ENCODE measurements at regions not wholly inside any gene's neighbourhood (a gene's known extent, or its start where the extent isn't known, plus 50 kb on each side); places are given as distances from the start of the nearest gene placed in this dataset.

- DNase-seq (ENCODE audit: unreplicated experiment) = no peak
- H3K9me3 Mint-ChIP-seq (ENCODE audit: unreplicated experiment) = peaks cover 12% of the 10 kb centered on the region
- POLR2A ChIA-PET = no interaction called here
- intact Hi-C loops (cut with micrococcal nuclease) = no loop called here
- no peaks in the 10 kb centered on the region for H3K4me1 Mint-ChIP-seq (ENCODE audit: insufficient read depth, unreplicated experiment)
- H3K27ac Mint-ChIP-seq (ENCODE audit: low read depth, unreplicated experiment) = no peak overlapping the region
- H3K4me3 Mint-ChIP-seq (ENCODE audit: unreplicated experiment) = no peak overlapping the region
- H3K27me3 Mint-ChIP-seq (ENCODE audit: insufficient read depth, unreplicated experiment) = no peaks in the 10 kb centered on the region
- TF ChIP-seq CTCF (IDR thresholded peaks at IDR 0.05; ENCODE audit: unreplicated experiment) = no peak
- no peaks in the 10 kb centered on the region for H3K36me3 Mint-ChIP-seq (ENCODE audit: insufficient read depth, unreplicated experiment)
- CTCF ChIA-PET = no interaction called here
- no TSS peak for BruUV-seq (replicated peaks)
These were observed 187.1 kb downstream of the ID4 start for GRCh38 chr6:20024316-20024673.

DNA sequence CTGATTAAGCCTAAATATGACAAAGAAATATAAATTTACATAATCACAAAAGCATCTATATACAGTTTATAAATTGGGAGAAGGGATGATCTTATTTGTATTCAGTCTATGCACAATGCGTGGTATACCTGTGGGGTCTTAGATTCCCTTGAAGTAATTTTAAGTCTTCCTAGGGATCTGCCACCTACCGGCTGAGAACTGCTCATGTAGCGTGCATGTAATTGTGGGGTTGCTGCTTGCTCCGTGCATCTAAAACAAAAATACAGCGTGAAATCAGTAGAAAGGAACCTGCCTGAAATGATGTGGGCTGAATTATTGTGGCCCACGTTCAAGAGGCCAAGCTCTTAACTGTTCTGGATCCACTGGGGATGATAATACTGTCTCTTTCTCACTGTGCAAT is 187.3 kb downstream of the MBOAT1 start:
- intact Hi-C loops (cut with micrococcal nuclease) = no loop called here
- H3K27me3 Mint-ChIP-seq (ENCODE audit: insufficient read depth, unreplicated experiment) = no peaks in the 10 kb centered on the region

DNA sequence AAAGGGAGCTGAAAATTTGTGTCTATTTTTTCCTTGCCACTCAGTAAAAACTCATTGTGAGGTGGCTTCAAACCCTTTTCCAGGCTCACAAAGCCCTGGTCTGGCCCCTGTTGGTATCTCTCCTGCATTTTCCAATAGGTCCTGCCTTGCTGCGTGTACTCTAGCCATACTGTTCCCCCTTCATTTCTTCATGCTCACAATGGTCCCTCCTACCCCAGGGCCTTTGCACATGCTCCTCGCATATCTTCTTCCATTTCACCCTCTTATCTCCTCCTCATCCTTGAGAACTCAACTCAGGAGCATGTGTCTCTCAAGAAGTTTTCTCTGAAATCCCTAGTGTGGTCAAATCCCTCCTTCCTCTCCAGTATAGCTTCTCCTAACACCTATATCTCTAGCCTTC is 186.6 kb downstream of the MBOAT1 start:
- BruUV-seq (replicated peaks) = no TSS peak
- no peak overlapping the region for H3K27ac Mint-ChIP-seq (ENCODE audit: low read depth, unreplicated experiment)

More for the DNA sequence above, 187.3 kb downstream of the MBOAT1 start:
- no peak for TF ChIP-seq CTCF (IDR thresholded peaks at IDR 0.05; ENCODE audit: unreplicated experiment)
- ChIA-PET CTCF (interaction anchor here (1.2 kb wide), 1 partner anchor 37 kb away, joined by 3 read pairs; no protein-coding TSS in a partner anchor), POLR2A (no interaction called here)
- H3K4me1 Mint-ChIP-seq (ENCODE audit: insufficient read depth, unreplicated experiment) = no peaks in the 10 kb centered on the region
- no TSS peak for BruUV-seq (replicated peaks)
- no peak overlapping the region for H3K27ac Mint-ChIP-seq (ENCODE audit: low read depth, unreplicated experiment)
- H3K4me3 Mint-ChIP-seq (ENCODE audit: unreplicated experiment) = no peak overlapping the region
- H3K36me3 Mint-ChIP-seq (ENCODE audit: insufficient read depth, unreplicated experiment) = no peaks in the 10 kb centered on the region
- no peak for DNase-seq (ENCODE audit: unreplicated experiment)
- H3K9me3 Mint-ChIP-seq (ENCODE audit: unreplicated experiment) = peaks cover 12% of the 10 kb centered on the region

GRCh38 chr6:20028143-20028542 is 184.1 kb downstream of the MBOAT1 start:
- BruUV-seq (replicated peaks) = no TSS peak
- Mint-ChIP-seq H3K4me1 (ENCODE audit: insufficient read depth, unreplicated experiment) (no peaks in the 10 kb centered on the region), H3K4me3 (ENCODE audit: unreplicated experiment) (no peak overlapping the region), H3K27ac (ENCODE audit: low read depth, unreplicated experiment) (no peak overlapping the region), H3K36me3 (ENCODE audit: insufficient read depth, unreplicated experiment) (no peaks in the 10 kb centered on the region), H3K27me3 (ENCODE audit: insufficient read depth, unreplicated experiment) (no peaks in the 10 kb centered on the region), H3K9me3 (ENCODE audit: unreplicated experiment) (peaks cover 12% of the 10 kb centered on the region)
- POLR2A ChIA-PET = no interaction called here
- intact Hi-C loops (cut with micrococcal nuclease) = no loop called here
- no peak for DNase-seq (ENCODE audit: unreplicated experiment)
- TF ChIP-seq CTCF (IDR thresholded peaks at IDR 0.05; ENCODE audit: unreplicated experiment) = no peak
- CTCF ChIA-PET = interaction anchor here (0.6 to 1.4 kb wide), 3 partner anchors 47 to 1489 kb away, joined by 3 to 4 read pairs (median 3); no protein-coding TSS in a partner anchor

More for the DNA sequence above, 186.6 kb downstream of the MBOAT1 start:
- Mint-ChIP-seq H3K4me1 (ENCODE audit: insufficient read depth, unreplicated experiment) (no peaks in the 10 kb centered on the region), H3K4me3 (ENCODE audit: unreplicated experiment) (no peak overlapping the region), H3K36me3 (ENCODE audit: insufficient read depth, unreplicated experiment) (no peaks in the 10 kb centered on the region), H3K9me3 (ENCODE audit: unreplicated experiment) (peaks cover 12% of the 10 kb centered on the region), H3K27me3 (ENCODE audit: insufficient read depth, unreplicated experiment) (no peaks in the 10 kb centered on the region)
- intact Hi-C loops (cut with micrococcal nuclease) = no loop called here
- DNase-seq (ENCODE audit: unreplicated experiment) = no peak
- TF ChIP-seq CTCF (IDR thresholded peaks at IDR 0.05; ENCODE audit: unreplicated experiment) = no peak
- POLR2A ChIA-PET = interaction anchor here (0.6 kb wide), 1 partner anchor 49 kb away, joined by 4 read pairs; no protein-coding TSS in a partner anchor
- CTCF ChIA-PET = interaction anchor here (1.2 kb wide), 1 partner anchor 36 kb away, joined by 3 read pairs; no protein-coding TSS in a partner anchor
